Breast epithelium (tissue), 3 donors: ENCODE measurements at regions not wholly inside any gene's neighbourhood (a gene's known extent, or its start where the extent isn't known, plus 50 kb on each side); places are given as distances from the start of the nearest gene placed in this dataset.

Experiments
- POLR2A ChIP-seq: fragments of 450-650 bp; IDR thresholded peaks from one replicate; pipeline ENCODE4 v1.6.1; 2016; ENCODE audit warnings: antibody characterized with exemption, mild to moderate bottlenecking, moderate library complexity
- TF ChIP-seq, protein P1 (sequence below), 3 donors: fragments of 450-650 bp; IDR thresholded peaks; one replicate each; pipeline ENCODE4 v1.5.1; 2016 to 2017; ENCODE audit warnings: antibody characterized with exemption in 3 of 3, mild to moderate bottlenecking in 3 of 3, moderate library complexity in 3 of 3

DNA sequence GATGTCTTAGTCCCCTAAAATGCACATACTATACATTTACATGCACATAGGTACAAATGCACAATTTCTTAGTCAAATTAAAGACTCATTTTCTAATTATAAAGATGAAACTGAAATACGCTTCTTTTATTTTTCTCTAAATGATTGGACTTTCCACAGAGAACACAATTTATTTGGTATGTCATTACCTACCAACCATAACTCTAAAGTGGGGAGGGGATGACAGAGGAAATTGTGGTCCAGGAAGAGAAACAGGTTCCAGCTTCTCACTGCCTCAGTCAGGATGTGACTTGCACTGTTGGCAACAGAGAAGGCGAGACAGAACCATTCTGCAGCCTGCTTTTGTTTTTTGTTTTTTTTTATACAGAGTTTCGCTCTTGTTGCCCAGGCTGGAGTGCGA lies 1189.2 kb downstream of the PLA2G4A start:
- TF ChIP-seq, protein P1, sequence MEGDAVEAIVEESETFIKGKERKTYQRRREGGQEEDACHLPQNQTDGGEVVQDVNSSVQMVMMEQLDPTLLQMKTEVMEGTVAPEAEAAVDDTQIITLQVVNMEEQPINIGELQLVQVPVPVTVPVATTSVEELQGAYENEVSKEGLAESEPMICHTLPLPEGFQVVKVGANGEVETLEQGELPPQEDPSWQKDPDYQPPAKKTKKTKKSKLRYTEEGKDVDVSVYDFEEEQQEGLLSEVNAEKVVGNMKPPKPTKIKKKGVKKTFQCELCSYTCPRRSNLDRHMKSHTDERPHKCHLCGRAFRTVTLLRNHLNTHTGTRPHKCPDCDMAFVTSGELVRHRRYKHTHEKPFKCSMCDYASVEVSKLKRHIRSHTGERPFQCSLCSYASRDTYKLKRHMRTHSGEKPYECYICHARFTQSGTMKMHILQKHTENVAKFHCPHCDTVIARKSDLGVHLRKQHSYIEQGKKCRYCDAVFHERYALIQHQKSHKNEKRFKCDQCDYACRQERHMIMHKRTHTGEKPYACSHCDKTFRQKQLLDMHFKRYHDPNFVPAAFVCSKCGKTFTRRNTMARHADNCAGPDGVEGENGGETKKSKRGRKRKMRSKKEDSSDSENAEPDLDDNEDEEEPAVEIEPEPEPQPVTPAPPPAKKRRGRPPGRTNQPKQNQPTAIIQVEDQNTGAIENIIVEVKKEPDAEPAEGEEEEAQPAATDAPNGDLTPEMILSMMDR (IDR thresholded peaks at IDR 0.05), result no peak
- no peak for TF ChIP-seq POLR2A
